ENCODE measurements at regions not wholly inside any gene's neighbourhood (a gene's known extent, or its start where the extent isn't known, plus 50 kb on each side); places are given as distances from the start of the nearest gene placed in this dataset.

- no peak for TF ChIP-seq EZH2 (IDR thresholded peaks at IDR 0.05; ENCODE audit: borderline replicate concordance, low read length)
- TF ChIP-seq, protein P1, sequence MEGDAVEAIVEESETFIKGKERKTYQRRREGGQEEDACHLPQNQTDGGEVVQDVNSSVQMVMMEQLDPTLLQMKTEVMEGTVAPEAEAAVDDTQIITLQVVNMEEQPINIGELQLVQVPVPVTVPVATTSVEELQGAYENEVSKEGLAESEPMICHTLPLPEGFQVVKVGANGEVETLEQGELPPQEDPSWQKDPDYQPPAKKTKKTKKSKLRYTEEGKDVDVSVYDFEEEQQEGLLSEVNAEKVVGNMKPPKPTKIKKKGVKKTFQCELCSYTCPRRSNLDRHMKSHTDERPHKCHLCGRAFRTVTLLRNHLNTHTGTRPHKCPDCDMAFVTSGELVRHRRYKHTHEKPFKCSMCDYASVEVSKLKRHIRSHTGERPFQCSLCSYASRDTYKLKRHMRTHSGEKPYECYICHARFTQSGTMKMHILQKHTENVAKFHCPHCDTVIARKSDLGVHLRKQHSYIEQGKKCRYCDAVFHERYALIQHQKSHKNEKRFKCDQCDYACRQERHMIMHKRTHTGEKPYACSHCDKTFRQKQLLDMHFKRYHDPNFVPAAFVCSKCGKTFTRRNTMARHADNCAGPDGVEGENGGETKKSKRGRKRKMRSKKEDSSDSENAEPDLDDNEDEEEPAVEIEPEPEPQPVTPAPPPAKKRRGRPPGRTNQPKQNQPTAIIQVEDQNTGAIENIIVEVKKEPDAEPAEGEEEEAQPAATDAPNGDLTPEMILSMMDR (IDR thresholded peaks at IDR 0.05; ENCODE audit: low read length) = no peak
- Histone ChIP-seq H3K4me2 (ENCODE audit: low read length) (no peak overlapping the region), H3K79me2 (ENCODE audit: insufficient read depth, low read length) (no peaks in the 10 kb centered on the region)
Observed at GRCh38 chr12:17239874-17240273, 633.9 kb upstream of the LMO3 start.

GRCh38 chr12:17235996-17236395 is 630.0 kb upstream of the LMO3 start:
- no peak overlapping the region for H3K4me2 ChIP-seq (ENCODE audit: low read length)
- no peak overlapping the region for H2AFZ ChIP-seq (ENCODE audit: low read length)
- no peaks in the 10 kb centered on the region for H3K27me3 ChIP-seq (ENCODE audit: insufficient read depth, low read length)
- no peaks in the 10 kb centered on the region for H3K9me3 ChIP-seq (ENCODE audit: low read length)
- no peak overlapping the region for H3K9ac ChIP-seq (ENCODE audit: low read length)
- H3K27ac ChIP-seq (ENCODE audit: low read depth, low read length, poor library complexity, severe bottlenecking) = no peak overlapping the region
- no peaks in the 10 kb centered on the region for H3K36me3 ChIP-seq (ENCODE audit: insufficient read depth, low read length)
- H3F3A ChIP-seq (ENCODE audit: insufficient read depth, low read length) = no peaks in the 10 kb centered on the region
- H4K20me1 ChIP-seq (ENCODE audit: insufficient read depth, low read length) = no peaks in the 10 kb centered on the region
- no peak overlapping the region for H3K4me3 ChIP-seq (ENCODE audit: low read depth, low read length, poor library complexity, severe bottlenecking)
- H3K79me2 ChIP-seq (ENCODE audit: insufficient read depth, low read length) = no peaks in the 10 kb centered on the region
- no peaks in the 10 kb centered on the region; the same call in 1 of the 2 replicates for H3K9me2 ChIP-seq (ENCODE audit: low read depth, low read length)
- no peak for TF ChIP-seq EZH2 (IDR thresholded peaks at IDR 0.05; ENCODE audit: borderline replicate concordance, low read length)
- TF ChIP-seq, protein P1 (IDR thresholded peaks at IDR 0.05; ENCODE audit: low read length) = no peak
- no peaks in the 10 kb centered on the region for H3K4me1 ChIP-seq (ENCODE audit: insufficient read depth, low read length, severe bottlenecking)

More at GRCh38 chr12:17239874-17240273, 633.9 kb upstream of the LMO3 start:
- Histone ChIP-seq H3K4me1 (ENCODE audit: insufficient read depth, low read length, severe bottlenecking) (no peaks in the 10 kb centered on the region), H2AFZ (ENCODE audit: low read length) (no peak overlapping the region), H3K9me3 (ENCODE audit: low read length) (no peaks in the 10 kb centered on the region), H4K20me1 (ENCODE audit: insufficient read depth, low read length) (no peaks in the 10 kb centered on the region), H3K9ac (ENCODE audit: low read length) (no peak overlapping the region), H3K9me2 (ENCODE audit: low read depth, low read length) (no peaks in the 10 kb centered on the region), H3K27ac (ENCODE audit: low read depth, low read length, poor library complexity, severe bottlenecking) (no peak overlapping the region), H3K36me3 (ENCODE audit: insufficient read depth, low read length) (no peaks in the 10 kb centered on the region), H3K27me3 (ENCODE audit: insufficient read depth, low read length) (no peaks in the 10 kb centered on the region), H3F3A (ENCODE audit: insufficient read depth, low read length) (no peaks in the 10 kb centered on the region), H3K4me3 (ENCODE audit: low read depth, low read length, poor library complexity, severe bottlenecking) (no peak overlapping the region)

GRCh38 chr12:17215759-17216570 is 610.0 kb upstream of the LMO3 start:
- no peak overlapping the region for H3K4me2 ChIP-seq (ENCODE audit: low read length)
- TF ChIP-seq EZH2 (IDR thresholded peaks at IDR 0.05; ENCODE audit: borderline replicate concordance, low read length) = no peak
- no peaks in the 10 kb centered on the region for H3K9me3 ChIP-seq (ENCODE audit: low read length)
- no peak overlapping the region for H2AFZ ChIP-seq (ENCODE audit: low read length)
- no peaks in the 10 kb centered on the region for H3K79me2 ChIP-seq (ENCODE audit: insufficient read depth, low read length)
- no peak overlapping the region for H3K9ac ChIP-seq (ENCODE audit: low read length)
- H3F3A ChIP-seq (ENCODE audit: insufficient read depth, low read length) = no peaks in the 10 kb centered on the region
- H3K36me3 ChIP-seq (ENCODE audit: insufficient read depth, low read length) = no peaks in the 10 kb centered on the region
- H3K4me1 ChIP-seq (ENCODE audit: insufficient read depth, low read length, severe bottlenecking) = no peaks in the 10 kb centered on the region
- H3K27ac ChIP-seq (ENCODE audit: low read depth, low read length, poor library complexity, severe bottlenecking) = no peak overlapping the region
- H3K9me2 ChIP-seq (ENCODE audit: low read depth, low read length) = no peaks in the 10 kb centered on the region
- H4K20me1 ChIP-seq (ENCODE audit: insufficient read depth, low read length) = no peaks in the 10 kb centered on the region
- H3K27me3 ChIP-seq (ENCODE audit: insufficient read depth, low read length) = no peaks in the 10 kb centered on the region
- H3K4me3 ChIP-seq (ENCODE audit: low read depth, low read length, poor library complexity, severe bottlenecking) = no peak overlapping the region

DNA sequence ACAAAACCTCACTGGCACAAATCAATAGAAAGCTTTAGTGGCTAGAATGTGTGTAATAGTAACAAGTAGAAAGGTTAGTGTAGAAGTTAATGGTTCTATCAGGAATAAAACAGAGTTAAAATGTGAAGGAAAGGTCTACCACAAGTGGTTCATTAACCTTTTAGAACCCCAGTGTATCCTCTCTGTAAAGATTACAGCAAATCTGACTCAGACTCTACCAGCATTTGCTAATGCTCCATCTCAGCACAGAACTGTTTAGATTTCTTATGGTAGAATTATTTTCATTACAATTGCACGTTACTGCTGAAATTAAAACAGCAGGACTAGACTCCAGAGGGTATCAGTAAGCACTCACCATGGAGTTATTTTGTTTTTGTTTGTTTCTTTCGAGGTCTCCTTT is 609.0 kb upstream of the LMO3 start:
- Histone ChIP-seq H3K4me1 (ENCODE audit: insufficient read depth, low read length, severe bottlenecking) (no peaks in the 10 kb centered on the region), H3K27ac (ENCODE audit: low read depth, low read length, poor library complexity, severe bottlenecking) (no peak overlapping the region)

More for the DNA sequence above, 609.0 kb upstream of the LMO3 start:
- H3K9me3 ChIP-seq (ENCODE audit: low read length) = no peaks in the 10 kb centered on the region
- no peaks in the 10 kb centered on the region for H3K36me3 ChIP-seq (ENCODE audit: insufficient read depth, low read length)
- no peaks in the 10 kb centered on the region for H3K9me2 ChIP-seq (ENCODE audit: low read depth, low read length)
- H3K79me2 ChIP-seq (ENCODE audit: insufficient read depth, low read length) = no peaks in the 10 kb centered on the region
- H4K20me1 ChIP-seq (ENCODE audit: insufficient read depth, low read length) = no peaks in the 10 kb centered on the region
- H3K4me2 ChIP-seq (ENCODE audit: low read length) = no peak overlapping the region
- no peak for TF ChIP-seq EZH2 (IDR thresholded peaks at IDR 0.05; ENCODE audit: borderline replicate concordance, low read length)
- TF ChIP-seq, protein P1 (IDR thresholded peaks at IDR 0.05; ENCODE audit: low read length) = no peak
- no peaks in the 10 kb centered on the region for H3K27me3 ChIP-seq (ENCODE audit: insufficient read depth, low read length)
- no peaks in the 10 kb centered on the region for H3F3A ChIP-seq (ENCODE audit: insufficient read depth, low read length)
- H3K4me3 ChIP-seq (ENCODE audit: low read depth, low read length, poor library complexity, severe bottlenecking) = no peak overlapping the region
- no peak overlapping the region for H2AFZ ChIP-seq (ENCODE audit: low read length)
- H3K9ac ChIP-seq (ENCODE audit: low read length) = no peak overlapping the region
